HG03039 (cell line): ENCODE measurements at regions not wholly inside any gene's neighbourhood (a gene's known extent, or its start where the extent isn't known, plus 50 kb on each side); places are given as distances from the start of the nearest gene placed in this dataset.

Experiments used
- ATAC-seq: cut with Tn5 transposase; IDR thresholded peaks from one replicate; pipeline ENCODE4 v1.9.1; 2021; ENCODE audit warnings: mild to moderate bottlenecking, moderate library complexity; ENCODE audit not compliant: unreplicated experiment

DNA sequence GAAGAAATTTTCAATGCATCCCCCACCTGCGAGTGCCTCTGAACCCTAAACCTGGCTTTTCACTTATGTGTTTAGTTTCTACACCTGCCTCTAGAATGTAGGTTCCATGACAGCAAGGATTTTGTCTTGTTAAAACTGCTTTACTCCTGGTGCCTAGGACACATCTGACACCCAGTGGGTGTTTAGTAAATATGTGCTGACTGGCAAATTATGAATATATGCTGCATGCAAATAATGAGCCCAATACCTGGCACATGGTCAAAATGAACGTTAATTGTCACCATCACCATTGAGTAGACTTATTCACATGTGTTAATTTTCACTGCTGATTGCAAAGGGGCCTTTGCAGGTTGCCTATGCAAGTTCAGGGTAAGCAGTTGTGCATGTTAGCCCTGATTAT lies 249.9 kb upstream of the WWC1 start:
- ATAC-seq = no peak

DNA sequence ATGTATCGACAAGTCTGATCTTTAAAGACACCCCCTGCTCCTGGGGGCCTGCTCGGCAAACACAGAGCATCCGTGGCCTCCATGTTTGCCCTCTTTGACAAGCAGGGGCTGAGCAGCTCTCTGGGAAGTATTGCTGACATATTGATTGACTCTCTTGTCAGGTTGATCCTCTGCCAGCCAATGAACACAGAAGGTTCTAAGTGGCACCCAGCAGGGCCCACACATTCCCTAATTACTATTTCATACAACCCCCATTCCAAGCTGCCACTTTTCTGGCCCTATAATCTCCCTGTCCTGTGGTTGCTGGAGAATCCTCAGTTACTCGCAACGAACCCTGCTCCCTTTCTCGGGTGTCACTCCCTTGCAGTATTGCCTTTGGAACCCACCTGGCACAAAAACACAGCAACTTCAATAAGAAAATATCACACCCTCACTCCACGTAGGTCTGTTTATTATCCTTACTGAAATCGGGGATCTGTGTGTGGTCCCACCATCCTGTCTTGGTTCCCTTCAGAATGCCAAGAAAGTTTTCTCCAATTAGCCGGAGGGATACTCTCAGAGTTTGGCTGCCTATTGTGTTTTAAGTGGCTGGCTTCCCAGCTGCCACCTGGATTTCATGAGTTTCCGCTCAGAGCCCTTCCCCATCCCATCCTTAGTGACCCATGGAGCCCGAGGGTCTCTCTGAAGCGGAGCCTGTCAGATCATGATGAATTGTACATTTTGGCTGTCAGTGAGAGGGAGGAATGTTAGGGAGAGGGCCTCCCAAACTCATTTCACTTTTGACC lies 249.0 kb upstream of the WWC1 start:
- ATAC-seq = no peak

DNA sequence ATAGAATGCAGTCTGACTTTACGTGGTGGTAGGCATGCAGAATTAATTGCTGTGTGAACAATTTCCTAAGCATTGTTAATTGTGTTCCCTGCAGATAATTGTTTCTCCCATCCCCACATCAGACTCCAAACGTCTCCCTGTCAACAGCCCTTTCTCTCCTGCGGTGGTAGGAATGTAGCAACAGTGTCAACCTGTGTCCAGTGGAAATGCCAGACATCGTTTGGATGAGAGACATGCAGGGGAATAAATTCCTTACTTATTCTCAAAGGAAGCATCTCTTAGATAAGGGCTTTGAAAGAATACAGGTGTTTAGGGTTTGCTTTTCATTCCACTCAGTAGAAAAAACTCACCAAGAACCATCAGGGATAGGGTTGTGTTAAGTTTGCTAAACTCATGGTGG lies 245.3 kb upstream of the WWC1 start:
- ATAC-seq = no peak

DNA sequence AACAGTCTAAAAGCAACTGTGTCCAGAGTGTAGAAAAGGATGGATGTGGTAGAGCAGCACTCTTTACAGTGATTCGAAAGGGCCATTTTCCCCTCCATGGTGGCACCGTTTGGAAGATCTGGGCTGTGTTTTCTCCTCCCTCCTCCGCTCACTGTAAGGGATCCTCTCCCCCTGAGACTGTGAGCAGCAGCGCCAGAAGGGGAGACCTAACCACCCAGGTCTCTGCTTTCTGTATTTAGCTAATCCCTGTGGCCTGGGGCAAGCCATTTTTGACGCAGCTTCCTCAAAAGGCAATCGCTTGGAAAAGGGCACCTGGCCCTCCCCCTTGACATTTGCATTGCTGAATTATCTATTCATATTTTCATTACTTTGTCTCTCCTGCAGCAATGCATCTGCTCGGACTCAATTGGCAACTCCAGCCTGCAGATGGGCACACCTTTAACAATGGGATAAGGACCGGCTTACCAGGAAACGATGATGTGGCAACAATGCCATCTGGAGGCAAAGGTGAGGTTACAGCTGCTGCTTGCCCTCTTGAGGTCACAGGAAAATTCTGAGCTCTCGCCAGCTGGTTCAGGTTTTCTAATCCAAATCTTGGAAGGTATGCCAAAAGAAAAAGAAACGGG lies 244.3 kb upstream of the WWC1 start:
- ATAC-seq = no peak

DNA sequence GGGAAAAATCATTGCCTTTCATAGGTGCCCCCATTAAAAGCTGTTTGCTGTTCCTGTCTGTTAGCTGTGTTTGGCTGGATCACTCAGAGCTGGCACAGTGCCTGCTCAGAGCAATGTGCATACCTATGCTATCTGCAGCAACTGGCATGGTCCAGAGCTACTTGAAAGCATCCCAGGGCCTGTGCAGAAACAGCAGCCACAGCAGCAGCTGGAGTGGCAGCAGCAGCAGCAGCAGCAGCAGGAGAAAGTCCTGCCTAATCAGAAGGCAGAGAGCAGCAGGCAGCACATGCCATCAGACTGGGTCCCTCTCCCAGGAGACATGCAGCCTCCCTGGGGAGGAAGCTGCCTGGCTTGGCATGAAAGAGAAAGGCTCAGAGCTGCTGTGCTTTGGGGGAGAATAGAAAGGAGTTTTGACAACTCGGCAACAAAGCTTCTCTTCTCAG lies 243.8 kb upstream of the WWC1 start:
- ATAC-seq = no peak

DNA sequence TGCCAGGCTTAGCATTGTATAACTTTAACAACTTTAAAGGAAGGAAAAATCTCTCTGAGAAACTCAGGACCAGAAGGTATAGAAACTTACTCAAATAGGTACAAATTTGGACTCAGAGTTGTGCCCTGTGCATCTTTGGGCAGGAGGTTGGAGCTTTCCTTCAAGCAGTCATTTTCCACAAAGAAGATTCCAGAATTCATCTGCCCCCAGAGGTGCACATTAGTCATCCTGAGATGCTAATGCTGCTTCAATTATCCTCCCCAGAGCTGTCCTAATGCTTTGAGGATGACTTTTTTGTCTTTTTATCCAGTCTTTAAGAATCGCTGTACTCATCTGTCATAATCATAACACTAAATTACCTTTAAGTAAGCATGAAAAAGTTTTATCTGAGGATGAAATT lies 243.0 kb upstream of the WWC1 start:
- no peak for ATAC-seq

DNA sequence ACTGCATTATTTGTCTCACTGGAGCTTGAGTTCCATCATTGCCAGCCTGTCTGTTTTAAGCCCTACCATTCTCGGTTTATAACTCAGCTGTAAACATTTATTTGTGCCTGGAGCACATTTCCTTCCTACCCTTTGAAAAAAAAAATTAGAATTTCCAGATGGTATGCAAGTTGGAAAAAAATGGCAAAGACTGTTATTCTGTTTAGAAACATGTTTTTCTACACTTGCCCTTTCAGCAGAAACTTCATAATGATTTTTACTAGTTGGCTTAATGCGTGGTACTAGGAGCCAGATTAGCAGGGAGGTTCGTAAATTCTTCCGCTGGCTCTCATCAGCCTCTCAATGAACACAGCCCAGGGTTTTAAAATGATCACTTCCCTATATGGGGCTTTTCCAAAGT lies 238.8 kb upstream of the WWC1 start:
- no peak for ATAC-seq

DNA sequence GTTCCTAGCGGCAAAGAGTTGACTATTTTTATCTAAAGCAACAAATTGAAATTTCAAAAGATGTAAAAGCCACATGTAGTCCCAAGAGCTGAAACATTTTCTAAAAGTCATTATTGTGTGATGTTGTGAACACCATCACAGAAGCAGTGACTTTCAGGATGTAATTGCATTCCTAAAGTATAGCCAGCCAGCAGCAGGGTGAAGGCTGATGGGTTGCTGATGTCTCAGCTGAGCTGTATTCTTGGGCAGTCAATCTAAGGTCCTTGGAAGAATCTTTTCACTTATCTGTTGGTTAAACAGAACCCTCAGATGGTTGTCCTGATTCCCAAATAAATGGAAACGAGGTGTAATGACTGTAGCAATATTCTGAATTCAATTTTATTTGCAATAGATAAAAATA lies 237.4 kb upstream of the WWC1 start:
- ATAC-seq = no peak

DNA sequence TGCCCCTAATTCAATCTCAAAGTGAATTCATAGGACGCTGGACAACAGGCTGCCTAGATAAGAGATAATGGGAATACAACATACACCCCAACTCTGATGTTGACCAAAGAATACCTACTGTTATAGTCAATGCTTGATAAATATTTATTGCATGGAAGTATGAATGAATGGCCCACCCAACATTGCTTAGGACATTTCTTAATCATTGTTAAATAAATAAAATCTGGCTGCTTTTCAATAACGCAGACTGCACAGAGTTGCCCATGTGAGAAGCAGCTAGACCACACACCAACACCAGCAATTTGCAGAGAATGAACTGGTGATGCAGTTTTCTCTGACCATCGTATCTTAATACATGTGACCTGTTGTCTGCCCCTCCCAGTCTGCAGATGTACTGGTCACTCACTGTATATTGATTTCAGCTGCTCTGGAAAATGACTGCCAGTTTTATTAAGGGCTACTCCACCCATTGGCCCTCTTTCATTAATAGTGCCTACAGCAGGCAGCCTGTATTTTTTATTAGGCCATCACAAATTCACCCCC lies 236.2 kb upstream of the WWC1 start:
- no peak for ATAC-seq

DNA sequence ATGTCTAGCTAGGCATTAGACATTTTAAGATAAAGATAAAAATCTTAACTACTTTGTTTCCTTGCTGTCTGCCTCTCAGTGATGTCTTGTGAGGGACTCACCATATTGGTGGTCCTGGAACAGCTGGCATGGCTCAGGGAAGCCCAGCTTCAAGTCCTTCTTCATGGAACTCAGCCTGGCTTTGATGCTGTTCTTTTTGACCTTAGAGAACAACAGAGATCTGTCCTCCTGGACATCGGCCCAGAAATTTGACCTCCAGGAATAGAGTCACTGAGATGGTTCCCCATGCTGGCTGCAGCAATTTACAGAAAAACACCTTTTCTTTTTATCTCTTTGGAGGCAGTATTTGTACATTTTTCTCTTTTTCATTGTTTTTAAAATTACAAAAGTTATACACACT lies 235.5 kb upstream of the WWC1 start:
- no peak for ATAC-seq

DNA sequence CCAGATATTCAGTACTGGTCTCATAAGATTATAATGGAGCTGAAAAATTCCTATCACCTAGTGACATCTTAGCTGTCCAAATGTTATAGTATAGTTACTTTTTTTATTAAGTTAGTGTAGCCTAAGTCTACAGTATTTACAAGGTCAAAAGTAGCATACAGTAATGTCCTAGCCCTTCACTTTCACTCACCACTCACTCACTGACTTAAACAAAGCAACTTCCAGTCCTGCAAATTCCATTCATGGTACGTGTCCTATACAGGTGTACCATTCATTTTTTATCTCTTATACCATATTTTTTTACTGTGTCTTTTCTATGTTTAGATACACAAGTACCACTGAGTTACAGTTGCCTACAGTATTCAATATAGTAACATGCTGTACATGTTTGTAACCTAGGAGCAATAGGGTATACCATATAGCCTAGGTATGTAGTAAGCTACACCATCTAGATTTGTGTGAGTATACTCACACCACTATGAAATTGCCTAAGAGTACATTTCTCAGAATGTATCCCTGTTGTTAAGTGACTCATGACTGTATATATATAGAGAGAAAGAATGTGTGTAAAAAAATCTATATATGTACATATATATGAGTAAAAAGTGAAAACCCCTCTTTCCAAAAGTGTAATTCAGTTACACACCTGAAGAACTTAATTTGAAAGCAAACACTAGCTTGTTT lies 234.8 kb upstream of the WWC1 start:
- no peak for ATAC-seq

DNA sequence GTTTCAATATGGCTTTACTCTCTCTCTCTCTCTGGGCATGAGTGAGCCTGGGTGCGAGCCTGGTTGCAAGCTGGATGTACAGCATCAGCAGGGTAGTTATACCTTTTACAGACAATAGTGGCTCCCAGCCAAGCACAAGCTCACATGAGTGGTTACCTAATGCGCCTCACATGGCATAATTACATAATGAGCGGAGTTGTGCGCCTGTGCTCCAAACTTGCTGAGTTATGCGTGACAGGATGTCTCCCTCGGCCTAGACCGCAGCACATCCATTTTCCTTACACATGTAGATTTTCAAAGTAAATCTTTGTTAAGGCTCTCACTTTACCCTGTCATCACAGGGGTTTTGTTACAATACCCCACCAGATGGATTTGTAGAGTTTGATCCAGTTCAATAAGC lies 233.5 kb upstream of the WWC1 start:
- ATAC-seq = no peak

DNA sequence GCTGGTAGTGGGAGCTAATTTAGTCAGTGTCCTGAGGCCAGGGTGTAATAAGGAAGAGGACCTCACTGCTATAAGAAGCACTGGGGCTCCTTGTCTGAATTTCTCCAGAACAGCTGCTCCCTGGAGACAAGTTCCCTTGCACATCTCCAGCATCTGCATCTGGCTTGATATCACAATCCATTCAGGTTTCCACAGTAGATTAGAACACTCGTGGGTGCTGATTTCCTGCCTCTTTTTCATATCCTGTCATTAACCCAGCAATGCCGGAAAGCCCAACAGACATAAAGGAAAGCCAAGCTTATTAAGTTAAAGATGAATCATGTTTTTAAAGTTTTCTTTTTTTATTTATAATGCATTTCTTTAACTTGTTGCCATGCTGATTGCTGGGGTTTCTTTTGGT lies 232.3 kb upstream of the WWC1 start:
- ATAC-seq = no peak

DNA sequence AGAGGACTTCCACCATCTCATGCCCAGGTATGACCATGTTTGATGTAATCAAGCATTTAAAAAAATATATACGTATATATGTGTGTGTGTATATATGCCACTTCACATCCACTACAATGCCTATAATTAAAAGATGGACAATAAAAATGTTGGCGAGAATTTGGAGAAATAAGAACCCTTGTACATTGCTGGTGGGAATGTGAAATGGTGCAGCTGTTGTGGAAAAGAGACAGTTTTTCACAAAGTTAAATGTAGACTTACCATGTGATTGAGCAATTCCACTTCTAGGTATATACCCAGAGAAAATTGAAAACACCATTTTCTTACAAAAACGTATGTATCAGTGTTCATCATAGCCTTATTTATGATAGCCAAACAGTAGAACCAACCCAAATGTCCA lies 229.2 kb upstream of the WWC1 start:
- no peak for ATAC-seq

DNA sequence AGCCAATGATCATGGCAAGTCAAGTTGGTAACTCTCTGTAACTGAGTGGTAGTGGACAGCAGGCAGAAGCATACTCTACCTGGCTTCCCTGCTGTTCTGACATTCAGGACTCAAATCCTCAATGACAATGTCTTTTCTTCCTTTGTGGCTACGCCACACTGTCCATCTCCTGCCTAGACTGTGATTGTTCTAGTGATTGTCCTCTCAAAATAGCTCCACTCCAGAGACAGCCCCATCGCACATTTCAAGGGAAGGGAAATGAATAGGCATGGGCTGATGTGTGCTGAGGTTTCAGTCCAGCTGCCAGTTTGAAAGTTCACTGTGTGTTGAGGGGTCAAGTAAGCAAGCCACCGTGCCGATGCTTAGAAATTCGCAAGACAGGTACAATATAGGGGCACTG lies 227.0 kb upstream of the WWC1 start:
- no peak for ATAC-seq

DNA sequence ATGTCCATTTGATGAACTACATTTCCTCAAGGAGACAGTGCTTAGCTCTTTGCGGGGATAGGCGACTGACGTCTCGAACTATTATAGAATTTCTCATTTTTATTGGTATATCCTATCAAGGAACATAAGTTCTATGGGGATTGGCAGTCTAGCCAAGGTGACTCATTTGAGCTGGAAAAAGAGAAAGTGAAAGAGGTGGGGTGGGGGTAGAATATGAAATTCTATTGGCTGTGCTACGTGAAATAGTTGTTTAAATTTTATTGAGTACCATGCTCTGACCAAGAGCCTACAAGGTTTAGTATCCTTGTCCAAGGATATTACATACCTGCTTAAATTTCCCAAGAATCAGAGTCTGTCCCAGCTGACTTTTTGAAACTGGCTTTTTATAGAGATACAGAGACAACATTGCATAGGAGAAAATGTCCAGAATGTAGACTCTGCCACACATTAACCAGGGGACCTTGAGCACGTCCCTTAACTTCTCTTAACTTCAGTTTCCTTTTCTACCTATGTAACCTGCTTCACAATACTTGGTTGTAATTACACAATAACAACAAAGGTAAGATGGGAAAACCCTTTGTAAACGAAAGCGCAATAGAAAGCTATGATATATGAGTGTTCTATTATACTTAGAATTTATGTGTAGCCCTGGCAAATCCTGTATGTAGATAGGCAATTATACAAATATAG lies 226.4 kb upstream of the WWC1 start:
- no peak for ATAC-seq

DNA sequence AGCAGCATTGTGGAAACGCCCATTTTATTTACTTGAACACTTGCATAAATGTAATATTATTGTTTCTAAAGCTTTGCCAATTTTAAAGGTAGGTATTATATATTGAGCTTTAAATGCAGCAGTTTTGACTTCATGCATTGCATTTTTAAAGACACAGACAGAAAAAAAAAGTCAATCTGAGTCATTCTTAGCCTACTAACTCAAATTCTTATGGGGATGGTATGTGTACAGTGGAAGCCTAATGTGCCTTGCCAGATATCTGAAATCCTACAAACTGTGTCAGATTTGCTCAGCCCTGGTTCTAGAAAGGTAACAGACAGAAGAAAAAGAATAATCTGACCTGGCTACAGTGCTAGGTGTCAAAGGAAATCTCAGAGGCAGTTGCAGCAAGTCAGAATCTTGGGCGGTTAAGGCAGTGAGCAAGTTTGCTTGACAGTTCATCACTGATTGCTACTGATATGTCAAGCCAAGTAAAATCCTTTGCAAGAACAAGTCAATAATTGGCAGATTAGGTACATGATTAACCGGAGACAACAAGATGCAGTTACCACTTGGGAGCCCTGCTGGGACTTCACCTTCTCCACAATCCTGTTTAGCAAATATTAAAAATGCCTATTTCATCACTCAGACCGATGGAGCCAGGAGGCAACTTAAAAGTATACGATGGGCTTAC lies 224.8 kb upstream of the WWC1 start:
- ATAC-seq = no peak

DNA sequence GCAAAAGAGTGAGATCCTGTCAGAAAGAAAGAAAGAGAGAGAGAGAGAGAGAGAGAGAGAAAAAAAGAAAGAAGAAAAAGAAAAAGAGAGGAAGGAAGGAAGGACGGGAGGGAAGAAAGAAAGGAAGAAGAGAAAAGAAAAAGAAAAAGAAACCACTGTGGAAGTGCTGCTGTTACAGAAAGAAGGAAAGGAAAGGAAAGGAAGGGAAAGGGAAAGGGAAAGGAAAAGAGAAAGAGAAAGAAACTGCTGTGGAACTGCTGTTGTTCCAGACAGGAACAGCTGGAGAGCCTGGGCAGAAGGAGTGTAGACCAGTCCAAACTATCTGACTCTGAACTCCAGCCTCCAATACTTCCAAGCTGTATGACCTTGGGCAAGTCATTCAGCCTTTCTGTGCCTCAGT lies 220.7 kb upstream of the WWC1 start:
- no peak for ATAC-seq

DNA sequence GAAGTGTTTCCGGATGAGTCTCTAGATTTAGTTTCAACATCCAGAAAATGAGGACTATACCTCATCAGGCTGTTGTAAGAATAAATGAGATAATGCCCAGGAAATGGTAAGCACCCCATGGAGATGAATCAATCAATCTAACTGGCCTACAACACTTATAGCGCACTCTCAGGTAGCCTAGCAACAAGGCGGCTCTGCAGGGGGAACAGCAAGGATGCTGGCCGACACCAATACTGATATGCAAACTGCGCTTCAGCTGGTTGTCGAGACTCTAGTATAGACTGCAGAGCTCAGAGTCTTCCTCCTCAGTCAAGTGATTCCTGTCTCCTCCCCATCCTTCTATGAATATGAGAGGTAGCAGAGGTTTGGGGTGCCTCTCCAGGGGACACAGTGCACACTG lies 218.8 kb upstream of the WWC1 start:
- no peak for ATAC-seq

DNA sequence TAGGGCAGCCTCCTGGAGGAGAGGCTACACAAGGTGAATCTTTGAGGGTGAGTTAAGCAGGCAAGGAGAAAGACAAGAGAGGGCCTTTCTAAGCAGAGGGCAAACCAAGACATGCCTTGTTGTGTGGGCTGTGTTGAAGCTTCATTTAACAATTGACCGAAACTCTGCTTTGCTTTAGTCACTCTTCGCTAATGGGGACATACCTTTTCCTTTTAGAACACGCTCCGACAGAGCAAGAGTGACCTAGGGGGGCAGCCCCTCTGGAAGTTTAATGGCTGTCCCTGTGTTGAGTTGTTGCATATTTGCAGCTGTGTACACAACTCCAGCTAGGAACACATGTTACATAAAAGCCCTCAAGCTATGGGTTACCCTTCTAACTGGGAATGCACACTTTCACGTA lies 218.1 kb upstream of the WWC1 start:
- no peak for ATAC-seq
